Endothelial cell of umbilical vein (primary cell): ENCODE measurements at regions not wholly inside any gene's neighbourhood (a gene's known extent, or its start where the extent isn't known, plus 50 kb on each side); places are given as distances from the start of the nearest gene placed in this dataset.

Experiments
- BruUV-seq: library from RNA; stranded (reverse); fragments of 400-500 nt; replicated peaks from 2 replicates; lab custom pipeline; 2021; lab: Mats Ljungman, UMichigan
- CTCF ChIA-PET: fragments of 300-600, 350-600 bp; sonication (Branson Sonifier 250); formaldehyde crosslinking; loops from one replicate; lab custom pipeline; 2021; ENCODE audit warnings: antibody characterized with exemption, inconsistent platforms; lab: Charles Lee
- POLR2A ChIA-PET: fragments of 300-600, 350-600 bp; sonication (Branson Sonifier 250); formaldehyde crosslinking; loops from one replicate; lab custom pipeline; 2021; ENCODE audit warnings: antibody characterized with exemption, inconsistent platforms; lab: Charles Lee
- DNase-seq: peaks from one replicate; pipeline ENCODE4 v3.0.0-alpha.2; 2011; ENCODE audit warnings: low read depth, low spot score
- FAIRE-seq: peaks from 2 replicates; lab custom pipeline; 2011; peaks lifted over from hg19 to GRCh38; lab: Jason Lieb, UNC
- H2AFZ ChIP-seq: 2 replicates; pipeline ENCODE4 v1.6.0; 2012; ENCODE audit warnings: low read depth, low read length, control low read depth, inconsistent platforms
- H3K27ac ChIP-seq: 2 replicates; pipeline ENCODE4 v1.5.1; 2011; ENCODE audit warnings: low read depth, mild to moderate bottlenecking, control low read depth, low read length, moderate library complexity; ENCODE audit not compliant: insufficient read depth
- H3K27me3 ChIP-seq, 2 experiments: 2 replicates each; pipeline versions ENCODE4 v1.6.0 to v1.6.1; 2011; ENCODE audit warnings: low read length in 2 of 2, mixed read lengths in 1 of 2; ENCODE audit not compliant: control insufficient read depth in 2 of 2, insufficient read depth in 2 of 2
- H3K36me3 ChIP-seq, 2 experiments: 2 replicates in 1 of 2; 3 replicates in 1 of 2; pipeline ENCODE4 v1.5.1; 2011; ENCODE audit warnings: low read length in 2 of 2, mild to moderate bottlenecking in 1 of 2, moderate library complexity in 1 of 2; ENCODE audit not compliant: control insufficient read depth in 2 of 2, insufficient read depth in 2 of 2; ENCODE audit errors: extremely low read depth in 1 of 2
- H3K4me1 ChIP-seq: 3 replicates; pipeline ENCODE4 v1.5.1; 2011; ENCODE audit warnings: mild to moderate bottlenecking, low read length; ENCODE audit not compliant: control insufficient read depth, insufficient read depth; ENCODE audit errors: extremely low read depth
- H3K4me2 ChIP-seq: 2 replicates; pipeline ENCODE4 v1.6.1; 2011; ENCODE audit warnings: low read length, control low read depth, mixed read lengths; ENCODE audit not compliant: insufficient read depth
- H3K4me3 ChIP-seq, 3 experiments: fragments of 200-600 bp in 1 of 3; sonication (generic), shearing (Covaris generic) in 1 of 3; replicated peaks in 1 of 3; 2 replicates each; pipeline ENCODE4 v1.5.1; 2011 to 2016; ENCODE audit warnings: control low read depth in 3 of 3, low read length in 3 of 3, mild to moderate bottlenecking in 2 of 3, inconsistent platforms in 1 of 3, low read depth in 1 of 3, moderate library complexity in 1 of 3; ENCODE audit not compliant: insufficient read depth in 1 of 3
- H3K79me2 ChIP-seq: 2 replicates; pipeline ENCODE4 v1.6.0; 2012; ENCODE audit warnings: low read length, inconsistent platforms; ENCODE audit not compliant: control insufficient read depth, insufficient read depth
- H3K9ac ChIP-seq: replicated peaks from 2 replicates; pipeline ENCODE3; 2011; ENCODE audit warnings: low read length, control low read depth; ENCODE audit not compliant: insufficient read depth; ENCODE audit errors: extremely low read depth
- H3K9me1 ChIP-seq: replicated peaks from 3 replicates; pipeline ENCODE4 v1.6.0; 2011; ENCODE audit warnings: mild to moderate bottlenecking, low read length; ENCODE audit not compliant: control insufficient read depth, insufficient read depth; ENCODE audit errors: extremely low read depth
- H3K9me3 ChIP-seq: replicated peaks from 2 replicates; pipeline ENCODE4 v1.5.1; 2012; ENCODE audit warnings: low read length, inconsistent platforms; ENCODE audit not compliant: control insufficient read depth, insufficient read depth
- H4K20me1 ChIP-seq: replicated peaks from 2 replicates; pipeline ENCODE3; 2011; ENCODE audit warnings: mild to moderate bottlenecking, low read length; ENCODE audit not compliant: control insufficient read depth, insufficient read depth; ENCODE audit errors: extremely low read depth
- EZH2 ChIP-seq: IDR thresholded peaks from 2 replicates; pipeline ENCODE4 v1.6.1; 2012; ENCODE audit warnings: borderline replicate concordance, low read depth, mild to moderate bottlenecking, moderate library complexity, low read length, inconsistent platforms; ENCODE audit not compliant: severe bottlenecking
- FOS ChIP-seq: IDR thresholded peaks from 2 replicates; pipeline ENCODE4 v1.6.1; 2011; ENCODE audit warnings: mild to moderate bottlenecking, low read length, moderate library complexity, borderline replicate concordance; ENCODE audit not compliant: insufficient read depth
- GATA2 ChIP-seq: IDR thresholded peaks from 2 replicates; pipeline ENCODE4 v1.7.0; 2011; ENCODE audit warnings: low read depth, mild to moderate bottlenecking, moderate library complexity, mixed read lengths, low read length; ENCODE audit not compliant: insufficient read length, insufficient read depth
- JUN ChIP-seq: IDR thresholded peaks from 2 replicates; pipeline ENCODE4 v1.6.1; 2011; ENCODE audit warnings: borderline replicate concordance, low read depth; ENCODE audit not compliant: insufficient read length, insufficient read depth
- MYC ChIP-seq: IDR thresholded peaks from one replicate; pipeline ENCODE4 v1.6.1; 2011; ENCODE audit warnings: mild to moderate bottlenecking, low read depth, low read length
- POLR2A ChIP-seq: IDR thresholded peaks from 2 replicates; pipeline ENCODE4 v1.6.1; 2012; ENCODE audit warnings: low read depth, mild to moderate bottlenecking, control low read depth, low read length
- POLR2AphosphoS5 ChIP-seq: IDR thresholded peaks from 2 replicates; pipeline ENCODE4 v1.6.1; 2012; ENCODE audit warnings: low read depth, mild to moderate bottlenecking, control low read depth, low read length, moderate library complexity; ENCODE audit not compliant: insufficient read depth
- dilution Hi-C: fragments of 300-500 bp; cut with MboI; formaldehyde crosslinking; loops from one replicate; pipeline ENCODE4 v1.15.0; 2019; ENCODE audit warnings: low sequenced_read_pairs; ENCODE audit not compliant: extremely low pct_ligation_motif_present
- intact Hi-C: fragments of 100-400 bp; cut with micrococcal nuclease; formaldehyde crosslinking; loops from one replicate; pipeline ENCODE4 v1.10.0; 2022
- TF ChIP-seq, protein P1 (sequence below): IDR thresholded peaks from 2 replicates; pipeline ENCODE4 v1.6.1; 2011; ENCODE audit not compliant: insufficient read depth, insufficient read length
- TF ChIP-seq, protein P2 (sequence below), 2 donors: IDR thresholded peaks; 1 replicate in 1 of 2; 2 replicates in 1 of 2; pipeline ENCODE4 v1.5.1; 2011; ENCODE audit warnings: low read length in 2 of 2, mild to moderate bottlenecking in 2 of 2, moderate library complexity in 2 of 2, control low read depth in 1 of 2, inconsistent platforms in 1 of 2, low read depth in 1 of 2; ENCODE audit not compliant: insufficient read depth in 1 of 2; ENCODE audit errors: extremely low read depth in 1 of 2

DNA sequence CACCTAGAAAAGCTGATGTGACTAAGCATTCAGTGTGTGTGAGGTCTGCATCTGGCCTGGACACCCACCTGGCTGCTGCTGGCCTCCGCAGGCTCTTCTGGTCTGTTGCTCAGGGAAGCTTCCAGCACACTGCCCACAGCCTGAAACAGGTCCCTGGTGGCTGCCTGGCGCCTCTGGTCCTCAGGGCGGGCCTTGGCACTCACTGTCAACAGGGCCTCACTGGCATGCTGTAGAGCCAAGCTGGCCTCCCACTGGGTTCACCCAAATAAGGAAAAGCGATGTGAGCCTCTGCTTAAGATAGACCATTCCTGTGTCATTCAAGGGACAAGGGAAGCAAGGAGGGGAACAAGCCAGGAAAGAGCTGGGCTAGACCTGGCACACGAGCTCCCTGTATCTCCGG lies 70.6 kb upstream of the BCO1 start:
- intact Hi-C loops (no loop called here), dilution Hi-C loops (no loop called here)
- ChIA-PET POLR2A (no interaction called here), CTCF (no interaction called here)
- H3K4me1 ChIP-seq, result no peaks in the 10 kb centered on the region
- H3K27me3 ChIP-seq, result no peaks in the 10 kb centered on the region
- H3K36me3 ChIP-seq, result no peaks in the 10 kb centered on the region
- TF ChIP-seq JUN, result no peak
- TF ChIP-seq MYC, result no peak
- no peak for TF ChIP-seq GATA2
- no peak for TF ChIP-seq EZH2
- TF ChIP-seq, protein P1, sequence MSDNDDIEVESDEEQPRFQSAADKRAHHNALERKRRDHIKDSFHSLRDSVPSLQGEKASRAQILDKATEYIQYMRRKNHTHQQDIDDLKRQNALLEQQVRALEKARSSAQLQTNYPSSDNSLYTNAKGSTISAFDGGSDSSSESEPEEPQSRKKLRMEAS, result no peak
- no peak for TF ChIP-seq FOS
- TF ChIP-seq POLR2A, result no peak
- TF ChIP-seq, protein P2, sequence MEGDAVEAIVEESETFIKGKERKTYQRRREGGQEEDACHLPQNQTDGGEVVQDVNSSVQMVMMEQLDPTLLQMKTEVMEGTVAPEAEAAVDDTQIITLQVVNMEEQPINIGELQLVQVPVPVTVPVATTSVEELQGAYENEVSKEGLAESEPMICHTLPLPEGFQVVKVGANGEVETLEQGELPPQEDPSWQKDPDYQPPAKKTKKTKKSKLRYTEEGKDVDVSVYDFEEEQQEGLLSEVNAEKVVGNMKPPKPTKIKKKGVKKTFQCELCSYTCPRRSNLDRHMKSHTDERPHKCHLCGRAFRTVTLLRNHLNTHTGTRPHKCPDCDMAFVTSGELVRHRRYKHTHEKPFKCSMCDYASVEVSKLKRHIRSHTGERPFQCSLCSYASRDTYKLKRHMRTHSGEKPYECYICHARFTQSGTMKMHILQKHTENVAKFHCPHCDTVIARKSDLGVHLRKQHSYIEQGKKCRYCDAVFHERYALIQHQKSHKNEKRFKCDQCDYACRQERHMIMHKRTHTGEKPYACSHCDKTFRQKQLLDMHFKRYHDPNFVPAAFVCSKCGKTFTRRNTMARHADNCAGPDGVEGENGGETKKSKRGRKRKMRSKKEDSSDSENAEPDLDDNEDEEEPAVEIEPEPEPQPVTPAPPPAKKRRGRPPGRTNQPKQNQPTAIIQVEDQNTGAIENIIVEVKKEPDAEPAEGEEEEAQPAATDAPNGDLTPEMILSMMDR (IDR thresholded peaks at IDR 0.05; ENCODE audit: extremely low read depth in 1 of 2, insufficient read depth in 1 of 2, low read depth in 1 of 2, low read length in 2 of 2), result no peak
- no peak for TF ChIP-seq POLR2AphosphoS5
- no peaks in the 10 kb centered on the region for H4K20me1 ChIP-seq
- H3K27ac ChIP-seq, result no peak overlapping the region
- no peak overlapping the region for H3K4me3 ChIP-seq
- DNase-seq, result no peak
- no peak overlapping the region for H2AFZ ChIP-seq
- H3K9me3 ChIP-seq, result no peaks in the 10 kb centered on the region
- no peak for FAIRE-seq
- H3K79me2 ChIP-seq, result no peaks in the 10 kb centered on the region
- H3K9me1 ChIP-seq, result no peaks in the 10 kb centered on the region
- H3K9ac ChIP-seq, result no peak overlapping the region
- BruUV-seq, result no TSS peak
- no peak overlapping the region for H3K4me2 ChIP-seq
